IMR-90 (cell line): ENCODE measurements at regions not wholly inside any gene's neighbourhood (a gene's known extent, or its start where the extent isn't known, plus 50 kb on each side); places are given as distances from the start of the nearest gene placed in this dataset.

Experiments used
- ATAC-seq: fragments of 200-7000 bp; cut with Tn5 transposase; 2 replicates; pipeline ENCODE4 v1.9.1; 2020; ENCODE audit warnings: low read depth, mild to moderate bottlenecking, moderate library complexity
- BruUV-seq: library from RNA; stranded (reverse); fragments of 400-500 nt; replicated peaks from 2 replicates; lab custom pipeline; 2021; lab: Mats Ljungman, UMichigan
- CTCF ChIA-PET: fragments of 300-600 bp; formaldehyde crosslinking; extraction: SDS; loops from one replicate; lab custom pipeline; 2021; ENCODE audit warnings: antibody characterized with exemption; lab: Yijun Ruan, JAX
- POLR2A ChIA-PET: fragments of 300-600 bp; sonication (Branson Sonifier 250); formaldehyde crosslinking; loops from one replicate; lab custom pipeline; 2022; ENCODE audit warnings: antibody characterized with exemption; ENCODE audit not compliant: unreplicated experiment; lab: Charles Lee
- DNase-seq: peaks from one replicate; pipeline ENCODE4 v3.0.0; 2013
- H2AFZ ChIP-seq: replicated peaks from 2 replicates; pipeline ENCODE3; 2013; ENCODE audit warnings: low read length, mild to moderate bottlenecking; ENCODE audit not compliant: poor library complexity
- H2AK5ac ChIP-seq: 2 replicates; pipeline ENCODE4 v1.6.1; 2013; ENCODE audit warnings: low read depth, low read length, inconsistent platforms
- H2AK9ac ChIP-seq: replicated peaks from 2 replicates; pipeline ENCODE3; 2013; ENCODE audit warnings: mild to moderate bottlenecking, low read depth, low read length, moderate library complexity; ENCODE audit not compliant: poor library complexity
- H2BK120ac ChIP-seq: 2 replicates; pipeline ENCODE4 v1.6.1; 2013; ENCODE audit warnings: low read depth, low read length, inconsistent platforms
- H2BK15ac ChIP-seq: 3 replicates; pipeline ENCODE4 v1.6.1; 2013; ENCODE audit warnings: low read depth, low read length, inconsistent platforms
- H2BK20ac ChIP-seq: 2 replicates; pipeline ENCODE4 v1.6.1; 2013; ENCODE audit warnings: low read depth, mild to moderate bottlenecking, inconsistent platforms, low read length, moderate library complexity
- H2BK5ac ChIP-seq: 2 replicates; pipeline ENCODE4 v1.6.1; 2013; ENCODE audit warnings: mild to moderate bottlenecking, low read depth, low read length, inconsistent platforms; ENCODE audit not compliant: poor library complexity, severe bottlenecking
- H3K14ac ChIP-seq: replicated peaks from 2 replicates; pipeline ENCODE4 v1.6.1; 2013; ENCODE audit warnings: low read depth, low read length, inconsistent platforms
- H3K18ac ChIP-seq: 2 replicates; pipeline ENCODE4 v1.6.1; 2013; ENCODE audit warnings: low read depth, low read length, control low read depth
- H3K23ac ChIP-seq: 2 replicates; pipeline ENCODE4 v1.6.1; 2013; ENCODE audit warnings: low read depth, low read length, inconsistent platforms
- H3K27ac ChIP-seq: 2 replicates; pipeline ENCODE4 v1.5.1; 2013; ENCODE audit warnings: mild to moderate bottlenecking, control low read depth, low read length; ENCODE audit not compliant: insufficient read depth
- H3K27me3 ChIP-seq: 2 replicates; pipeline ENCODE4 v1.6.1; 2013; ENCODE audit warnings: low read length; ENCODE audit not compliant: control insufficient read depth, insufficient read depth
- H3K36me3 ChIP-seq: 2 replicates; pipeline ENCODE4 v1.6.1; 2013; ENCODE audit warnings: low read length, mixed read lengths; ENCODE audit not compliant: control insufficient read depth, insufficient read depth
- H3K4ac ChIP-seq: 2 replicates; pipeline ENCODE4 v1.6.1; 2013; ENCODE audit warnings: low read depth, low read length, inconsistent platforms
- H3K4me1 ChIP-seq: 2 replicates; pipeline ENCODE4 v1.6.1; 2013; ENCODE audit warnings: low read length, mixed read lengths; ENCODE audit not compliant: control insufficient read depth, insufficient read depth
- H3K4me2 ChIP-seq: 2 replicates; pipeline ENCODE4 v1.6.1; 2013; ENCODE audit warnings: low read depth, mild to moderate bottlenecking, control low read depth, low read length, moderate library complexity
- H3K4me3 ChIP-seq: 2 replicates; pipeline ENCODE4 v1.5.1; 2013; ENCODE audit warnings: low read depth, mild to moderate bottlenecking, control low read depth, low read length, moderate library complexity; ENCODE audit not compliant: insufficient read depth
- H3K56ac ChIP-seq: 2 replicates; pipeline ENCODE4 v1.6.1; 2013; ENCODE audit warnings: low read length, inconsistent platforms; ENCODE audit not compliant: insufficient read depth; ENCODE audit errors: extremely low read depth
- H3K79me1 ChIP-seq, 2 experiments: 2 replicates each; pipeline ENCODE4 v1.6.1; 2013; ENCODE audit warnings: low read length in 2 of 2, inconsistent platforms in 1 of 2, low read depth in 1 of 2
- H3K9ac ChIP-seq: 2 replicates; pipeline ENCODE4 v1.6.1; 2013; ENCODE audit warnings: low read depth, low read length, control low read depth
- H3K9me1 ChIP-seq: 2 replicates; pipeline ENCODE4 v1.6.1; 2013; ENCODE audit warnings: low read length, inconsistent platforms; ENCODE audit not compliant: insufficient read depth
- H3K9me3 ChIP-seq: 2 replicates; pipeline ENCODE4 v1.6.1; 2013; ENCODE audit warnings: low read length; ENCODE audit not compliant: control insufficient read depth, insufficient read depth
- H4K20me1 ChIP-seq: 2 replicates; pipeline ENCODE4 v1.6.1; 2013; ENCODE audit warnings: low read length, inconsistent platforms; ENCODE audit not compliant: insufficient read depth
- H4K5ac ChIP-seq: 2 replicates; pipeline ENCODE4 v1.6.1; 2013; ENCODE audit warnings: mild to moderate bottlenecking, low read depth, low read length, control low read depth
- H4K8ac ChIP-seq, 2 experiments: 2 replicates each; pipeline ENCODE4 v1.6.1; 2013; ENCODE audit warnings: low read depth in 2 of 2, low read length in 2 of 2, control low read depth in 1 of 2, inconsistent platforms in 1 of 2
- H4K91ac ChIP-seq: 2 replicates; pipeline ENCODE4 v1.6.1; 2013; ENCODE audit warnings: low read depth, low read length, inconsistent platforms; ENCODE audit not compliant: insufficient read depth
- BHLHE40 ChIP-seq: fragments of 150-350 bp; IDR thresholded peaks from 2 replicates; pipeline ENCODE4 v1.6.1; 2016; ENCODE audit warnings: mild to moderate bottlenecking, low read depth, low read length
- CEBPB ChIP-seq: IDR thresholded peaks from 2 replicates; pipeline ENCODE4 v1.6.1; 2012; ENCODE audit warnings: low read depth, low read length, improper control_type of control experiment
- CHD1 ChIP-seq: IDR thresholded peaks from 2 replicates; pipeline ENCODE4 v1.6.1; 2012; ENCODE audit warnings: low read depth, low read length, improper control_type of control experiment
- ELK1 ChIP-seq: fragments of 150-350 bp; IDR thresholded peaks from 2 replicates; pipeline ENCODE4 v1.6.1; 2016; ENCODE audit warnings: low read depth, mild to moderate bottlenecking, low read length, moderate library complexity, borderline replicate concordance
- FOS ChIP-seq: fragments of 150-350 bp; IDR thresholded peaks from 2 replicates; pipeline ENCODE4 v1.6.1; 2016; ENCODE audit warnings: low read depth, low read length
- MAFK ChIP-seq: IDR thresholded peaks from 2 replicates; pipeline ENCODE4 v1.6.1; 2012; ENCODE audit warnings: low read depth, low read length, improper control_type of control experiment
- MAZ ChIP-seq: IDR thresholded peaks from 2 replicates; pipeline ENCODE4 v1.6.1; 2012; ENCODE audit warnings: low read depth, mild to moderate bottlenecking, low read length, improper control_type of control experiment, moderate library complexity, borderline replicate concordance
- NFE2L2 ChIP-seq: fragments of 150-350 bp; IDR thresholded peaks from 2 replicates; pipeline ENCODE4 v1.6.1; 2016; ENCODE audit warnings: low read depth, mild to moderate bottlenecking, low read length
- POLR2A ChIP-seq: IDR thresholded peaks from 2 replicates; pipeline ENCODE4 v1.6.1; 2012; ENCODE audit warnings: mild to moderate bottlenecking, low read depth, low read length
- RAD21 ChIP-seq: IDR thresholded peaks from 2 replicates; pipeline ENCODE4 v1.6.1; 2012; ENCODE audit warnings: low read length, improper control_type of control experiment
- RCOR1 ChIP-seq: IDR thresholded peaks from 2 replicates; pipeline ENCODE4 v1.6.1; 2012; ENCODE audit warnings: mild to moderate bottlenecking, low read length, improper control_type of control experiment; ENCODE audit not compliant: insufficient replicate concordance
- USF2 ChIP-seq: fragments of 150-350 bp; IDR thresholded peaks from 2 replicates; pipeline ENCODE4 v1.6.1; 2017; ENCODE audit warnings: mild to moderate bottlenecking, antibody characterized with exemption, low read length, low read depth
- WGBS, 2 experiments: methylation state at CpG; one replicate each; pipeline versions ENCODE4 v1.1.5 to v1.1.7; 2013; ENCODE audit warnings: missing lambda C conversion rate in 2 of 2; ENCODE audit not compliant: insufficient read length in 1 of 2; ENCODE audit errors: extremely low coverage in 2 of 2; 5-methylcytosine and 5-hydroxymethylcytosine counted together
- dilution Hi-C: fragments of 300-500 bp; cut with HindIII; formaldehyde crosslinking; loops from one replicate; pipeline ENCODE4 v1.14.3; 2018; ENCODE audit warnings: low sequenced_read_pairs; ENCODE audit not compliant: unreplicated experiment
- in situ Hi-C: fragments of 300-500 bp; cut with MboI; formaldehyde crosslinking; loops from 3 replicates; pipeline ENCODE4 v1.14.3; 2019; ENCODE audit warnings: low sequenced_read_pairs, inconsistent platforms, mixed read lengths
- intact Hi-C: fragments of 100-400 bp; cut with micrococcal nuclease; formaldehyde crosslinking; loops from 2 replicates; pipeline ENCODE4 v1.10.0; 2022

- H2BK20ac ChIP-seq, result no peak overlapping the region
- H2BK15ac ChIP-seq, result no peak overlapping the region
- no peak overlapping the region for H3K4me3 ChIP-seq
- H3K14ac ChIP-seq, result no peak overlapping the region
- H3K9me1 ChIP-seq, result no peaks in the 10 kb centered on the region
- no peak for ATAC-seq
- H3K23ac ChIP-seq, result no peak overlapping the region
- H2AK5ac ChIP-seq, result no peak overlapping the region
- in situ Hi-C loops, result no loop called here
- no peak overlapping the region for H3K56ac ChIP-seq
- no peaks in the 10 kb centered on the region for H3K4me1 ChIP-seq
- no CpG with 5 or more reads among the region's 1 CpG for WGBS, 2 experiments
- TF ChIP-seq BHLHE40, result no peak
- no peak for TF ChIP-seq POLR2A
- TF ChIP-seq RAD21, result no peak
- no peak for TF ChIP-seq FOS
- TF ChIP-seq RCOR1, result no peak
- no peak for TF ChIP-seq MAFK
- TF ChIP-seq USF2, result no peak
- TF ChIP-seq NFE2L2, result no peak
- no peak for TF ChIP-seq CHD1
- no peak for TF ChIP-seq ELK1
- TF ChIP-seq CEBPB, result no peak
- TF ChIP-seq MAZ, result no peak
- no peak overlapping the region for H2AK9ac ChIP-seq
- H3K4me2 ChIP-seq, result no peak overlapping the region
- no peak overlapping the region for H4K5ac ChIP-seq
- H3K4ac ChIP-seq, result no peak overlapping the region
- no peak for DNase-seq
- ChIA-PET CTCF (no interaction called here), POLR2A (no interaction called here)
- dilution Hi-C loops, result no loop called here
- H3K27ac ChIP-seq, result no peak overlapping the region
- H3K36me3 ChIP-seq, result no peaks in the 10 kb centered on the region
- H3K9me3 ChIP-seq, result no peaks in the 10 kb centered on the region; the same call in 1 of the 2 replicates
- H4K91ac ChIP-seq, result no peak overlapping the region
- no peaks in the 10 kb centered on the region for H3K27me3 ChIP-seq
- H3K79me1 ChIP-seq, result no peaks in the 10 kb centered on the region
- no peak overlapping the region for H2AFZ ChIP-seq
- H3K9ac ChIP-seq, result no peak overlapping the region
- H3K18ac ChIP-seq, result no peak overlapping the region
- no peak overlapping the region for H4K8ac ChIP-seq
- intact Hi-C loops, result no loop called here
- no peaks in the 10 kb centered on the region for H4K20me1 ChIP-seq
- no peak overlapping the region for H2BK120ac ChIP-seq
- H2BK5ac ChIP-seq, result no peak overlapping the region
- no TSS peak for BruUV-seq
Observed at GRCh38 chr2:140014204-140014546, 1234.0 kb upstream of the NXPH2 start.
